Fibroblast of peridontal ligament (primary cell): ENCODE measurements at regions not wholly inside any gene's neighbourhood (a gene's known extent, or its start where the extent isn't known, plus 50 kb on each side); places are given as distances from the start of the nearest gene placed in this dataset.
"Not testable (repeated sequence)": the region's sequence is repeated elsewhere in the genome, so short reads cannot be mapped to it uniquely, and the experiment has no call there.

ENCODE experiments used
- DNase-seq: peaks from one replicate; pipeline ENCODE4 v3.0.0-alpha.2; 2010; ENCODE audit errors: extremely low read depth

GRCh38 chr17:61539728-61540127 lies 51.3 kb downstream of the NACA2 start:
- DNase-seq, result not testable (repeated sequence)

GRCh38 chr17:61538480-61538879 lies 52.5 kb downstream of the NACA2 start:
- DNase-seq, result no peak

DNA sequence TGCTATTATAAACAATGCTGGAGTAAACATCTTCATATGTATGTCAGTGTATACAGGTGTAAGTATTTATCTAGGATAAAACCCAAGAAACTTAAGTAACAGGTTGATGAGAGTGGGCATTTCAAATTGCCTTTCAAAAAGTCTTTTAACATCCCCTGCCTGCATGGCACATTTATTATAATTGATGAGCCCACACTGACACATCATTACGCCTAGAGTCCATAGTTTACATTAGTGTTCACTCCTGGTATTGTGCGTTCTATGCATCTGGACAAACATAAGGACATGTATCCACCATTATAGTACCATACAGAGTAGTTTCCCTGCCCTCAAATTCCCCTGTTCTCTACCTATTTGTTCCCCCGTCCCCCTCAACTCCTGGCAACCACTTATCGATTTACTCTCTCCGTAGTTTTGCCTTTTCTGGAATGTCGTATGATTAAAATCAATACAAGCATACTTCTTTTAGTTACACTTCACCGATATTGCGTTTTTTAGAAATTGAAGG lies 53.7 kb downstream of the NACA2 start:
- DNase-seq, result no peak

GRCh38 chr17:61536422-61536955 lies 54.5 kb downstream of the NACA2 start:
- DNase-seq, result peak; percentile 52
